Testis (tissue), 2 donors: ENCODE measurements at regions not wholly inside any gene's neighbourhood (a gene's known extent, or its start where the extent isn't known, plus 50 kb on each side); places are given as distances from the start of the nearest gene placed in this dataset.

Source experiments
- CTCF ChIP-seq, 3 experiments: fragments of 450-650 bp in 2 of 3; fragments of 200-600 bp in 1 of 3; sonication (generic) in 1 of 3; IDR thresholded peaks; one replicate each; pipeline ENCODE4 v1.5.1; 2016 to 2019; ENCODE audit warnings: antibody characterized with exemption in 3 of 3, mild to moderate bottlenecking in 2 of 3, moderate library complexity in 1 of 3
- POLR2A ChIP-seq: fragments of 450-650 bp; IDR thresholded peaks from one replicate; pipeline ENCODE4 v1.6.1; 2017; ENCODE audit warnings: antibody characterized with exemption, mild to moderate bottlenecking, moderate library complexity

- TF ChIP-seq CTCF (IDR thresholded peaks at IDR 0.05) (no peak), POLR2A (no peak)
These were observed 50.1 kb upstream of the TMEM72 start for GRCh38 chr10:44860811-44861736.
